ENCODE measurements at regions not wholly inside any gene's neighbourhood (a gene's known extent, or its start where the extent isn't known, plus 50 kb on each side); places are given as distances from the start of the nearest gene placed in this dataset.

DNA sequence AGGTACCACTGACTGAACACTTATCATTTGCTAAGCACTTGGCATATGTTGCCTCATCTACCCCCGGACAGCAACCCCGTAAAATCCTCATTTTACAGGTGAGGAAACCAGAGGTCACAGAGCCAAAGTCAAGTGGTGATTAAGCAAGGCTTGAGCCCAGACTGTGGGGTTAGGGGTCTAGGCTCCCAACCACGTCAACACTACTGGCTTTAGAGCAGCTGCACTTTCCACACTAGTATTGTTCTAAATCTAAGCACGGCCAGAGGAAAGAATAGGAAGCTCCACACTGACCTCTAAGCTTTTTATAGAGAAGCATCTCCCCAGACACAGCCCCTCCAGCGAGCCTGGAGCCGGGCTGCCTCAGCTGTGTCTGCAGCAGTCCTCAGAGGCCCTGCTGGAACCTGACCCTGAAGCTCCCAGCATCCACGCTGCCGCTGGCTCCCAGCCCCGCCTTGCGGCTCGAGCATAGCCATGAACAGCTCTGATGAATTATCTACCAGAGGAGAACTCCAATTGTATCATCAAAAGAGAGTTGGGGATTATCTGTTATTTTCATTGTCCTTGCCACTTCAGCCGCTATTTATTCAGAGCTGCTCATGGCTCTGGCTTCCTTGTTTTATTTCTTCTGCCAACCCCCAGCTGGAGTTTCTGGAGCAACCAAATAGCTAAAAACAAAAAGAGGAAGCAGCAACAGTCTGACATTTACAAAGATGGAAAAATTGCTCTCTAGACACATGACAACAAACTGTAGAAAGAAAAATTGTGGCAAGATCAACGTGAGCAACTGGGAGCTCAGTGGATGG lies 62.2 kb upstream of the RTN4 start:
- no peaks in the 10 kb centered on the region for H3K27me3 ChIP-seq (ENCODE audit: control insufficient read depth, insufficient read depth, low read length)
- ChIA-PET CTCF (interaction anchor here (0.8 to 1.2 kb wide), 3 partner anchors 43 to 64 kb away, joined by 5 to 6 read pairs (median 5); partner anchors contain the start of gene RTN4), POLR2A (ENCODE audit: unreplicated experiment) (interaction anchor here (0.6 to 1.9 kb wide), 5 partner anchors 9 to 64 kb away, joined by 3 to 7 read pairs (median 5); partner anchors contain the start of gene RTN4)
- H3K4ac ChIP-seq (ENCODE audit: low read depth, low read length): peak overlapping the region; percentile 99
- peak overlapping the region; percentile 85 for H4K5ac ChIP-seq (ENCODE audit: low read depth, low read length)
- peaks cover 29 to 58% of the 10 kb centered on the region in 2 experiments for H3K79me1 ChIP-seq (ENCODE audit: low read depth in 1 of 2, low read length in 2 of 2)
- no TSS peak for BruUV-seq (replicated peaks)
- peak overlapping the region; percentile 51 for H3K9ac ChIP-seq (ENCODE audit: low read depth, low read length)
- H4K8ac ChIP-seq (ENCODE audit: low read depth in 2 of 2, low read length in 2 of 2): peak overlapping the region; percentile 79 to 96
- no CpG with 5 or more reads among the region's 13 CpGs for WGBS, 2 experiments (ENCODE audit: extremely low coverage in 2 of 2, insufficient read length in 1 of 2)
- peak overlapping the region; percentile 93 for H3K23ac ChIP-seq (ENCODE audit: low read depth, low read length)
- H4K91ac ChIP-seq (ENCODE audit: insufficient read depth, low read depth, low read length): peak overlapping the region; percentile 99
- peak overlapping the region; percentile 97 for H2AK9ac ChIP-seq (replicated peaks; ENCODE audit: low read depth, low read length, poor library complexity)
- DNase-seq: peak; percentile 78
- peak overlapping the region; percentile 99 for H2BK15ac ChIP-seq (ENCODE audit: low read depth, low read length)
- H3K4me2 ChIP-seq (ENCODE audit: low read depth, low read length): peak overlapping the region; percentile 39
- TF ChIP-seq RAD21 (IDR thresholded peaks at IDR 0.05; ENCODE audit: low read length): peak; percentile 24; the same call in 1 of the 2 replicates
- TF ChIP-seq CHD1 (IDR thresholded peaks at IDR 0.05; ENCODE audit: low read depth, low read length): no peak
- intact Hi-C loops (cut with micrococcal nuclease) (no loop called here), in situ Hi-C loops (cut with MboI; ENCODE audit: low sequenced_read_pairs) (no loop called here), dilution Hi-C loops (cut with HindIII; ENCODE audit: low sequenced_read_pairs, unreplicated experiment) (no loop called here)
- peak overlapping the region; percentile 98 for H2BK20ac ChIP-seq (ENCODE audit: low read depth, low read length)
- H3K36me3 ChIP-seq (ENCODE audit: control insufficient read depth, insufficient read depth, low read length): no peaks in the 10 kb centered on the region
- peaks cover 27% of the 10 kb centered on the region for H3K9me1 ChIP-seq (ENCODE audit: insufficient read depth, low read length)
- peak overlapping the region; percentile 81 for H2AFZ ChIP-seq (replicated peaks; ENCODE audit: low read length, poor library complexity)
- H3K4me3 ChIP-seq (ENCODE audit: insufficient read depth, low read depth, low read length): no peak overlapping the region
- H3K9me3 ChIP-seq (ENCODE audit: control insufficient read depth, insufficient read depth, low read length): no peaks in the 10 kb centered on the region
- H2BK120ac ChIP-seq (ENCODE audit: low read depth, low read length): peak overlapping the region; percentile 99
- H3K14ac ChIP-seq (replicated peaks; ENCODE audit: low read depth, low read length): peak overlapping the region; percentile 99
- peak overlapping the region; percentile 87 for H3K18ac ChIP-seq (ENCODE audit: low read depth, low read length)
- H2BK5ac ChIP-seq (ENCODE audit: low read depth, low read length, poor library complexity, severe bottlenecking): peak overlapping the region; percentile 99
- peak overlapping the region; percentile 99 for H2AK5ac ChIP-seq (ENCODE audit: low read depth, low read length)
- H3K56ac ChIP-seq (ENCODE audit: extremely low read depth, insufficient read depth, low read length): peak overlapping the region; percentile 90
- peak overlapping the region; percentile 91 for H3K27ac ChIP-seq (ENCODE audit: insufficient read depth, low read length)
- peaks cover 39% of the 10 kb centered on the region for H3K4me1 ChIP-seq (ENCODE audit: control insufficient read depth, insufficient read depth, low read length)
- no peaks in the 10 kb centered on the region for H4K20me1 ChIP-seq (ENCODE audit: insufficient read depth, low read length)
- peak; percentile 64 for ATAC-seq (ENCODE audit: low read depth)

Measured in IMR-90 (cell line).